Neural cell (in vitro differentiated cells): ENCODE measurements at regions not wholly inside any gene's neighbourhood (a gene's known extent, or its start where the extent isn't known, plus 50 kb on each side); places are given as distances from the start of the nearest gene placed in this dataset.
"Not testable (repeated sequence)": the region's sequence is repeated elsewhere in the genome, so short reads cannot be mapped to it uniquely, and the experiment has no call there.

Experiments
- H2AFZ ChIP-seq: fragments of 200-600, 300-800 bp; sonication (generic), shearing (Covaris generic); 2 replicates; pipeline ENCODE4 v1.6.0; 2014; ENCODE audit warnings: low read depth, mild to moderate bottlenecking, antibody characterized with exemption, low read length, moderate library complexity
- H3F3A ChIP-seq: fragments of 200-600 bp; shearing (Covaris generic); 2 replicates; pipeline ENCODE4 v1.6.1; 2016; ENCODE audit warnings: mild to moderate bottlenecking, moderate library complexity, mixed read lengths, antibody characterized with exemption, low read length; ENCODE audit not compliant: insufficient read depth, poor library complexity, severe bottlenecking
- H3K27ac ChIP-seq: fragments of 200-600, 300-800 bp; sonication (generic), shearing (Covaris generic); 2 replicates; pipeline ENCODE4 v1.5.1; 2014; ENCODE audit warnings: mild to moderate bottlenecking, low read length, moderate library complexity
- H3K27me3 ChIP-seq: fragments of 300-800, 200-600 bp; sonication (generic), shearing (Covaris generic); 2 replicates; pipeline ENCODE4 v1.6.0; 2014; ENCODE audit warnings: mild to moderate bottlenecking, low read depth, low read length, moderate library complexity; ENCODE audit not compliant: insufficient read depth
- H3K36me3 ChIP-seq: fragments of 300-800, 200-600 bp; sonication (generic), shearing (Covaris generic); 2 replicates; pipeline ENCODE4 v1.5.1; 2014; ENCODE audit warnings: mild to moderate bottlenecking, antibody characterized with exemption, low read length, moderate library complexity; ENCODE audit not compliant: insufficient read depth
- H3K4me2 ChIP-seq: fragments of 300-800, 200-600 bp; sonication (generic), shearing (Covaris generic); 2 replicates; pipeline ENCODE4 v1.6.0; 2014; ENCODE audit warnings: mild to moderate bottlenecking, low read length
- H3K4me3 ChIP-seq: fragments of 300-800, 200-600 bp; sonication (generic), shearing (Covaris generic); 2 replicates; pipeline ENCODE4 v1.5.1; 2014; ENCODE audit warnings: mild to moderate bottlenecking, low read length, moderate library complexity
- H3K79me2 ChIP-seq: fragments of 200-600 bp; shearing (Covaris generic); replicated peaks from 2 replicates; pipeline ENCODE4 v1.6.0; 2014; ENCODE audit warnings: mild to moderate bottlenecking, low read length, moderate library complexity; ENCODE audit not compliant: insufficient read depth
- H3K9ac ChIP-seq: fragments of 300-800, 200-600 bp; sonication (generic), shearing (Covaris generic); 2 replicates; pipeline ENCODE4 v1.6.1; 2016; ENCODE audit warnings: mild to moderate bottlenecking, low read length, mixed read lengths
- H3K9me2 ChIP-seq: fragments of 200-600 bp; shearing (Covaris generic); 2 replicates; pipeline ENCODE4 v1.6.1; 2016; ENCODE audit warnings: mild to moderate bottlenecking, low read length, mixed read lengths; ENCODE audit not compliant: insufficient read depth
- H3K9me3 ChIP-seq: fragments of 200-600, 300-800 bp; sonication (generic), shearing (Covaris generic); 2 replicates; pipeline ENCODE4 v1.6.1; 2016; ENCODE audit warnings: mild to moderate bottlenecking, mixed run types, low read length, moderate library complexity, mixed read lengths
- H4K20me1 ChIP-seq: fragments of 200-600 bp; shearing (Covaris generic); 2 replicates; pipeline ENCODE4 v1.6.1; 2016; ENCODE audit warnings: mild to moderate bottlenecking, mixed run types; ENCODE audit not compliant: insufficient read depth
- CTCF ChIP-seq: fragments of 450-650 bp; IDR thresholded peaks from 2 replicates; pipeline ENCODE4 v1.5.1; 2014; ENCODE audit warnings: antibody characterized with exemption, mild to moderate bottlenecking, moderate library complexity; ENCODE audit not compliant: poor library complexity, severe bottlenecking
- EP300 ChIP-seq: fragments of 450-650 bp; conservative IDR thresholded peaks from 2 replicates; pipeline ENCODE4 v1.6.1; 2014; ENCODE audit warnings: antibody characterized with exemption, mild to moderate bottlenecking, moderate library complexity; ENCODE audit not compliant: poor library complexity, severe bottlenecking
- EZH2 ChIP-seq: fragments of 200-600, 300-800 bp; shearing (Covaris generic), sonication (generic); IDR thresholded peaks from 2 replicates; pipeline ENCODE4 v1.6.1; 2014; ENCODE audit warnings: antibody characterized with exemption, low read length, borderline replicate concordance, mild to moderate bottlenecking; ENCODE audit not compliant: insufficient read depth, poor library complexity, severe bottlenecking
- MXI1 ChIP-seq: fragments of 450-650 bp; conservative IDR thresholded peaks from 2 replicates; pipeline ENCODE4 v1.6.1; 2014; ENCODE audit warnings: antibody characterized with exemption, mild to moderate bottlenecking; ENCODE audit not compliant: poor library complexity, severe bottlenecking
- POLR2AphosphoS5 ChIP-seq: IDR thresholded peaks from 2 replicates; pipeline ENCODE4 v1.6.1; 2012
- RAD21 ChIP-seq: fragments of 450-650 bp; conservative IDR thresholded peaks from 2 replicates; pipeline ENCODE4 v1.6.1; 2014; ENCODE audit warnings: antibody characterized with exemption, mild to moderate bottlenecking, moderate library complexity
- REST ChIP-seq: IDR thresholded peaks from 2 replicates; pipeline ENCODE4 v1.6.1; 2012; ENCODE audit warnings: borderline replicate concordance
- SMC3 ChIP-seq: fragments of 450-650 bp; conservative IDR thresholded peaks from 2 replicates; pipeline ENCODE4 v1.6.1; 2014; ENCODE audit warnings: antibody characterized with exemption, mild to moderate bottlenecking, moderate library complexity; ENCODE audit not compliant: poor library complexity
- TAF1 ChIP-seq: IDR thresholded peaks from 2 replicates; pipeline ENCODE4 v1.6.1; 2012; ENCODE audit warnings: low read depth

GRCh38 chr22:49699476-49699875 lies 128.2 kb downstream of the BRD1 start:
- no peaks in the 10 kb centered on the region for H3K27me3 ChIP-seq

GRCh38 chr22:49698616-49699015 lies 129.1 kb downstream of the BRD1 start:
- not testable (repeated sequence) for H3K4me2 ChIP-seq, H3K27me3 ChIP-seq, H3K4me3 ChIP-seq, H3K27ac ChIP-seq, H4K20me1 ChIP-seq, H3K79me2 ChIP-seq, H3K9ac ChIP-seq, H2AFZ ChIP-seq, H3F3A ChIP-seq, H3K9me2 ChIP-seq, H3K36me3 ChIP-seq
- peaks cover 13% of the 10 kb centered on the region for H3K9me3 ChIP-seq

More at GRCh38 chr22:49699476-49699875, 128.2 kb downstream of the BRD1 start:
- Histone ChIP-seq H3K4me3 (no peak overlapping the region), H3F3A (no peaks in the 10 kb centered on the region), H2AFZ (no peak overlapping the region), H3K9ac (no peak overlapping the region), H3K9me3 (peaks cover 13% of the 10 kb centered on the region), H3K36me3 (no peaks in the 10 kb centered on the region), H3K27ac (no peak overlapping the region), H3K4me2 (no peak overlapping the region), H3K9me2 (no peaks in the 10 kb centered on the region), H4K20me1 (no peaks in the 10 kb centered on the region), H3K79me2 (no peaks in the 10 kb centered on the region)
- no peak for TF ChIP-seq POLR2AphosphoS5
- no peak for TF ChIP-seq SMC3
- no peak for TF ChIP-seq RAD21
- TF ChIP-seq EZH2: no peak
- TF ChIP-seq EP300: no peak
- no peak for TF ChIP-seq CTCF
- no peak for TF ChIP-seq REST
- TF ChIP-seq MXI1: no peak
- TF ChIP-seq TAF1: no peak

- Histone ChIP-seq H4K20me1 (no peaks in the 10 kb centered on the region), H3K9me2 (no peaks in the 10 kb centered on the region)
Observed at GRCh38 chr22:49697047-49697446, 130.6 kb downstream of the BRD1 start.

More at GRCh38 chr22:49697047-49697446, 130.6 kb downstream of the BRD1 start:
- H3K36me3 ChIP-seq: no peaks in the 10 kb centered on the region
- no peak overlapping the region for H3K4me2 ChIP-seq
- no peaks in the 10 kb centered on the region for H3K27me3 ChIP-seq
- H3K9me3 ChIP-seq: peaks cover 10% of the 10 kb centered on the region
- no peak for TF ChIP-seq TAF1
- no peak for TF ChIP-seq EZH2
- TF ChIP-seq RAD21: no peak
- TF ChIP-seq EP300: no peak
- H3K27ac ChIP-seq: no peak overlapping the region
- no peak overlapping the region for H3K4me3 ChIP-seq
- H2AFZ ChIP-seq: no peak overlapping the region
- H3K79me2 ChIP-seq: no peaks in the 10 kb centered on the region
- no peak overlapping the region for H3K9ac ChIP-seq
- H3F3A ChIP-seq: no peaks in the 10 kb centered on the region
